Calu3 (cell line): ENCODE measurements at regions not wholly inside any gene's neighbourhood (a gene's known extent, or its start where the extent isn't known, plus 50 kb on each side); places are given as distances from the start of the nearest gene placed in this dataset.

Experiments
- BruUV-seq: library from RNA; stranded (reverse); fragments of 400-500 nt; replicated peaks from 2 replicates; lab custom pipeline; 2021; lab: Mats Ljungman, UMichigan
- CTCF ChIA-PET: fragments of 300-600 bp; sonication (Branson Sonifier 250); formaldehyde crosslinking; loops from one replicate; lab custom pipeline; 2022; ENCODE audit warnings: antibody characterized with exemption; lab: Charles Lee
- DNase-seq: peaks from one replicate; pipeline ENCODE4 v3.0.0; 2022
- H3K27ac Mint-ChIP-seq: one replicate; pipeline ENCODE4 v1.8.0; 2022; ENCODE audit warnings: mixed read lengths; ENCODE audit not compliant: unreplicated experiment
- H3K27me3 Mint-ChIP-seq: one replicate; pipeline ENCODE4 v1.8.0; 2022; ENCODE audit warnings: mixed read lengths; ENCODE audit not compliant: unreplicated experiment
- H3K36me3 Mint-ChIP-seq: one replicate; pipeline ENCODE4 v1.8.0; 2022; ENCODE audit warnings: mild to moderate bottlenecking, moderate library complexity, mixed read lengths; ENCODE audit not compliant: insufficient read depth, unreplicated experiment
- H3K4me1 Mint-ChIP-seq: one replicate; pipeline ENCODE4 v1.8.0; 2022; ENCODE audit warnings: mild to moderate bottlenecking, low read depth, mixed read lengths; ENCODE audit not compliant: unreplicated experiment
- H3K4me3 Mint-ChIP-seq: one replicate; pipeline ENCODE4 v1.8.0; 2022; ENCODE audit warnings: mild to moderate bottlenecking, low read depth, moderate library complexity, mixed read lengths; ENCODE audit not compliant: unreplicated experiment
- H3K9me3 Mint-ChIP-seq: one replicate; pipeline ENCODE4 v1.8.0; 2022; ENCODE audit warnings: low read depth, mixed read lengths; ENCODE audit not compliant: unreplicated experiment
- intact Hi-C: fragments of 100-400 bp; cut with micrococcal nuclease; formaldehyde crosslinking; loops from one replicate; pipeline ENCODE4 v1.10.0; 2022; ENCODE audit not compliant: unreplicated experiment
- TF ChIP-seq, protein P1 (sequence below): fragments of 200-600 bp; IDR thresholded peaks from one replicate; pipeline ENCODE4 v1.8.0; 2022; ENCODE audit warnings: antibody characterized with exemption; ENCODE audit not compliant: unreplicated experiment

DNA sequence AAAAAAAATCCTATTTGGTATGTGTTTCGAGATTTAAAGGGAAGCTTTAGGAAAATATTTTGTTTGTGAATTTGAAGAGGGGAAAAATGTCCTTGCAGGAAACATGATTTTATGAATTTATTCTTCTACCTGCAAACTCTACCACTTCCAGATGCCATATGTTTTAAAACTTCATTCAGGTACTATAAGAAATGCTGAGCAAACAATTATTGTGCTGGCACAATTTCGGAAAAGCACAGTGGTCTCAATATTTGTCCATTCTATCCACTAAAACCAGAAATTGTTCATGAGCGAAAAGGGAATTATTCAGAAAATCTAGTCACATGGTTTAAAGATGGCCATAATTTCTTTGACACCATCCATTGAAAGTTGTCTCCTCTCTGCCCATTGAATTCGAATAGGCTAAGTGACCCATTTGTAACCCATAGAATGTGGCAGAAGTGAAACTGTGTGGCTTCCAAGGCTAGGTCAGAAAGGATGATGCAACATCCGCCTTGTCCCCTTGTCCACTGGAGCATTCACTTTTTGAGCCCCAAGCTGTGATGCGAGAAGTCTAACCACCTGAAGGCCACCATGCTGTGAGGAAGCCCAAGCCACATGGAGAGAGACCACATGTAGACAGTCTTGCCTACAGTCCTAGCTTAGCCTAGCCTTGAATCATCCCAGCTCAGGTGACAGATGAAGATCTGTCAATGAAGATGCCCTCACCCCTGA lies 189.8 kb upstream of the PRKCQ start:
- Mint-ChIP-seq H3K9me3 (no peaks in the 10 kb centered on the region), H3K4me1 (no peaks in the 10 kb centered on the region), H3K36me3 (no peaks in the 10 kb centered on the region), H3K27ac (no peak overlapping the region), H3K4me3 (no peak overlapping the region), H3K27me3 (no peaks in the 10 kb centered on the region)
- no TSS peak for BruUV-seq
- CTCF ChIA-PET, result no interaction called here
- no peak for DNase-seq
- TF ChIP-seq, protein P1, sequence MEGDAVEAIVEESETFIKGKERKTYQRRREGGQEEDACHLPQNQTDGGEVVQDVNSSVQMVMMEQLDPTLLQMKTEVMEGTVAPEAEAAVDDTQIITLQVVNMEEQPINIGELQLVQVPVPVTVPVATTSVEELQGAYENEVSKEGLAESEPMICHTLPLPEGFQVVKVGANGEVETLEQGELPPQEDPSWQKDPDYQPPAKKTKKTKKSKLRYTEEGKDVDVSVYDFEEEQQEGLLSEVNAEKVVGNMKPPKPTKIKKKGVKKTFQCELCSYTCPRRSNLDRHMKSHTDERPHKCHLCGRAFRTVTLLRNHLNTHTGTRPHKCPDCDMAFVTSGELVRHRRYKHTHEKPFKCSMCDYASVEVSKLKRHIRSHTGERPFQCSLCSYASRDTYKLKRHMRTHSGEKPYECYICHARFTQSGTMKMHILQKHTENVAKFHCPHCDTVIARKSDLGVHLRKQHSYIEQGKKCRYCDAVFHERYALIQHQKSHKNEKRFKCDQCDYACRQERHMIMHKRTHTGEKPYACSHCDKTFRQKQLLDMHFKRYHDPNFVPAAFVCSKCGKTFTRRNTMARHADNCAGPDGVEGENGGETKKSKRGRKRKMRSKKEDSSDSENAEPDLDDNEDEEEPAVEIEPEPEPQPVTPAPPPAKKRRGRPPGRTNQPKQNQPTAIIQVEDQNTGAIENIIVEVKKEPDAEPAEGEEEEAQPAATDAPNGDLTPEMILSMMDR, result no peak
- intact Hi-C loops, result no loop called here

- Mint-ChIP-seq H3K36me3 (peaks cover 17% of the 10 kb centered on the region), H3K27ac (no peak overlapping the region), H3K9me3 (no peaks in the 10 kb centered on the region), H3K4me1 (no peaks in the 10 kb centered on the region), H3K4me3 (no peak overlapping the region), H3K27me3 (no peaks in the 10 kb centered on the region)
- intact Hi-C loops, result no loop called here
- CTCF ChIA-PET, result no interaction called here
- TF ChIP-seq, protein P1, result no peak
- BruUV-seq, result no TSS peak
- no peak for DNase-seq
Measured at GRCh38 chr10:6766131-6766801, 186.2 kb upstream of the PRKCQ start.

- CTCF ChIA-PET, result no interaction called here
- H3K9me3 Mint-ChIP-seq, result no peaks in the 10 kb centered on the region
- BruUV-seq, result no TSS peak
- no peaks in the 10 kb centered on the region for H3K4me1 Mint-ChIP-seq
- H3K4me3 Mint-ChIP-seq, result no peak overlapping the region
- no peak for DNase-seq
- no peaks in the 10 kb centered on the region for H3K27me3 Mint-ChIP-seq
- H3K27ac Mint-ChIP-seq, result no peak overlapping the region
- TF ChIP-seq, protein P1, result no peak
- intact Hi-C loops, result no loop called here
- H3K36me3 Mint-ChIP-seq, result peaks cover 24% of the 10 kb centered on the region
Measured at GRCh38 chr10:6763423-6763822, 183.3 kb upstream of the PRKCQ start.

DNA sequence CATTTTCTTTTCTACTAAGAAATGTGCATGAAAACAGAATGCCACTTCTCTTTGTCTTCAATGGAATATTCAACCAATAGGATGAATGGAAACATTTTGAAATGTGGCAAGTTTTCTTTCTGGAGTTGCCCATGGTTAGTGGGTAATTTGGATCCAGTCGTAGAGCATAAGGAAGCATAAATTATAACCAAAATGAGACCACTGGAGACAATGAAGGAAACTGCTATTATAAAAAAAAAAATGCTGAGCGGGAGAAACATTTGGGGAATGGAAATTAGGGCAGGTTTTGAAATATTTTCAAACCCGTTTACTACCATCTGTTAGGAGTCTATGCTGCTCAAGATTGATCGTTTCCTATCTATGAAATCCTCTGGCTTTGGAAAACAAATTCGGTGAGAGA lies 182.9 kb upstream of the PRKCQ start:
- no peak for DNase-seq
- CTCF ChIA-PET, result no interaction called here
- Mint-ChIP-seq H3K9me3 (no peaks in the 10 kb centered on the region), H3K4me3 (no peak overlapping the region), H3K27ac (no peak overlapping the region), H3K4me1 (no peaks in the 10 kb centered on the region), H3K36me3 (peaks cover 24% of the 10 kb centered on the region), H3K27me3 (no peaks in the 10 kb centered on the region)
- TF ChIP-seq, protein P1, result no peak
- BruUV-seq, result no TSS peak
- intact Hi-C loops, result no loop called here
